ENCODE measurements at regions not wholly inside any gene's neighbourhood (a gene's known extent, or its start where the extent isn't known, plus 50 kb on each side); places are given as distances from the start of the nearest gene placed in this dataset.

- in situ Hi-C loops (cut with HindIII; ENCODE audit: low sequenced_read_pairs) = no loop called here
- no peak overlapping the region for H3K4me3 ChIP-seq (ENCODE audit: low read depth, low read length)
- TF ChIP-seq CTCF (IDR thresholded peaks at IDR 0.05; ENCODE audit: low read depth, low read length, missing control alignments) = no peak
- no peak for DNase-seq (ENCODE audit: low read depth)
These were observed 743.0 kb upstream of the CBLB start for GRCh38 chr3:106611841-106612240.

- no peak for DNase-seq (ENCODE audit: low read depth)
- no peak overlapping the region for H3K4me3 ChIP-seq (ENCODE audit: low read depth, low read length)
- TF ChIP-seq CTCF (IDR thresholded peaks at IDR 0.05; ENCODE audit: low read depth, low read length, missing control alignments) = no peak
- in situ Hi-C loops (cut with HindIII; ENCODE audit: low sequenced_read_pairs) = no loop called here
These were observed 747.7 kb upstream of the CBLB start for GRCh38 chr3:106616556-106616955.

- no peak for TF ChIP-seq CTCF (IDR thresholded peaks at IDR 0.05; ENCODE audit: low read depth, low read length, missing control alignments)
- no peak overlapping the region for H3K4me3 ChIP-seq (ENCODE audit: low read depth, low read length)
- no peak for DNase-seq (ENCODE audit: low read depth)
- in situ Hi-C loops (cut with HindIII; ENCODE audit: low sequenced_read_pairs) = no loop called here
These were observed 748.5 kb upstream of the CBLB start for GRCh38 chr3:106617276-106617675.

- H3K4me3 ChIP-seq (ENCODE audit: low read depth, low read length) = no peak overlapping the region
- DNase-seq (ENCODE audit: low read depth) = no peak
- in situ Hi-C loops (cut with HindIII; ENCODE audit: low sequenced_read_pairs) = no loop called here
- no peak for TF ChIP-seq CTCF (IDR thresholded peaks at IDR 0.05; ENCODE audit: low read depth, low read length, missing control alignments)
These were observed 751.8 kb upstream of the CBLB start for GRCh38 chr3:106620646-106621045.

GRCh38 chr3:106624154-106624553, 753.1 kb upstream of the CCDC54 start:
- H3K4me3 ChIP-seq (ENCODE audit: low read depth, low read length) = no peak overlapping the region
- no peak for TF ChIP-seq CTCF (IDR thresholded peaks at IDR 0.05; ENCODE audit: low read depth, low read length, missing control alignments)
- no peak for DNase-seq (ENCODE audit: low read depth)
- in situ Hi-C loops (cut with HindIII; ENCODE audit: low sequenced_read_pairs) = no loop called here

GRCh38 chr3:106628407-106628806, 748.8 kb upstream of the CCDC54 start:
- in situ Hi-C loops (cut with HindIII; ENCODE audit: low sequenced_read_pairs) = no loop called here
- DNase-seq (ENCODE audit: low read depth) = no peak
- H3K4me3 ChIP-seq (ENCODE audit: low read depth, low read length) = no peak overlapping the region
- TF ChIP-seq CTCF (IDR thresholded peaks at IDR 0.05; ENCODE audit: low read depth, low read length, missing control alignments) = no peak

Data from astrocyte of the cerebellum (primary cell).